ENCODE measurements at regions not wholly inside any gene's neighbourhood (a gene's known extent, or its start where the extent isn't known, plus 50 kb on each side); places are given as distances from the start of the nearest gene placed in this dataset.

DNA sequence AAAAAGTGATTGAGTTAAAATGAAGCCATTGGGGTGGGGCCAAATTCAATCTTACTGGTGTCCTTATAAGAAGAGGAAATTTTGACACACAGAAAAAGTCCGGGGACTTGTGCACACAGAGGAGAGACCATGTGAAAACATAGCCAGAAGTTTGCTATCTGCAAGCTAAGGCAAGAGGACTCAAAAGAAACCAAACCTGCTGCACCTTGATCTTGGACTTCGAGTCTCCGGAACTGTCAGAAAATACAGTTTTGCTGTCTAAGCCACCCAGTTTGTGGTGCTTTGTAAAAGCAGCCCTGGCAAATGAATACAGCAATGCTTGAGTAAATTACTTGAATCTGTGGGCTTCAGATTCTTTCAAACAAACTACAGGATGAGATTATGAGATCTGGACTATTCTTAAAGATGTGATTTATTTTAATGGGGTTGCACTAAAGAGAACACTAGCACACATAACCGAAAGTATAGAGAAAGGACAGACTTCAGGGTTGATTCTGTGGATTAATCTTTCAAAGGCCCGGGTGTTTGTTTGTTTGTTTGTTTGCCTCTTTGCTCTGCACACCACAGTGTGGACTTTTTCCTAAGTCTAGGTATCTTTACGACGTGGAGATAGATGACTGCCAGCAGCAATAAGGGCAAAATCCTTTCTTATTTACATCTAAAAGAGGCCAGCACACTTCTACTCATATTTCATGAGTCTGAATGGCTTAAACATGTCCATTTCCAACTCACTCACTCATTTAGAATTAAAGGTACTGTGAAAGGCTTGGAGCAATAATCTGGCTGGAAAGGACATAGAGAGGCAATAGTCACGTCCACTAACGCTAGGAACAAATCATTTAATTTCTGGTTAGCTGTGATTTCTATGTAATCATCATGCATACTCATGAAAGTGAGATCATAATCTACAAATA is 53.9 kb upstream of the SSR3 start:
- peak overlapping the region; percentile 49 for H2BK20ac ChIP-seq (ENCODE audit: low read depth, low read length, poor library complexity, severe bottlenecking)
- no peak overlapping the region for H2BK5ac ChIP-seq (ENCODE audit: insufficient read length, low read length)
- no peak overlapping the region for H3K14ac ChIP-seq (ENCODE audit: insufficient read depth, low read length)
- H3K23me2 ChIP-seq (ENCODE audit: insufficient read length, low read depth, low read length, poor library complexity, severe bottlenecking): peaks cover 10% of the 10 kb centered on the region
- DNase-seq: no peak
- TF ChIP-seq, protein P1, sequence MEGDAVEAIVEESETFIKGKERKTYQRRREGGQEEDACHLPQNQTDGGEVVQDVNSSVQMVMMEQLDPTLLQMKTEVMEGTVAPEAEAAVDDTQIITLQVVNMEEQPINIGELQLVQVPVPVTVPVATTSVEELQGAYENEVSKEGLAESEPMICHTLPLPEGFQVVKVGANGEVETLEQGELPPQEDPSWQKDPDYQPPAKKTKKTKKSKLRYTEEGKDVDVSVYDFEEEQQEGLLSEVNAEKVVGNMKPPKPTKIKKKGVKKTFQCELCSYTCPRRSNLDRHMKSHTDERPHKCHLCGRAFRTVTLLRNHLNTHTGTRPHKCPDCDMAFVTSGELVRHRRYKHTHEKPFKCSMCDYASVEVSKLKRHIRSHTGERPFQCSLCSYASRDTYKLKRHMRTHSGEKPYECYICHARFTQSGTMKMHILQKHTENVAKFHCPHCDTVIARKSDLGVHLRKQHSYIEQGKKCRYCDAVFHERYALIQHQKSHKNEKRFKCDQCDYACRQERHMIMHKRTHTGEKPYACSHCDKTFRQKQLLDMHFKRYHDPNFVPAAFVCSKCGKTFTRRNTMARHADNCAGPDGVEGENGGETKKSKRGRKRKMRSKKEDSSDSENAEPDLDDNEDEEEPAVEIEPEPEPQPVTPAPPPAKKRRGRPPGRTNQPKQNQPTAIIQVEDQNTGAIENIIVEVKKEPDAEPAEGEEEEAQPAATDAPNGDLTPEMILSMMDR (conservative IDR thresholded peaks at IDR 0.05): no peak
- H4K5ac ChIP-seq (ENCODE audit: insufficient read length, low read depth, low read length): no peak overlapping the region
- H3K27ac Mint-ChIP-seq: no peak overlapping the region
- no peak overlapping the region for H2BK12ac ChIP-seq (ENCODE audit: insufficient read length, low read depth, low read length)
- H2AFZ ChIP-seq (ENCODE audit: low read length): no peak overlapping the region
- no peak overlapping the region for H2AK5ac ChIP-seq (ENCODE audit: insufficient read length, low read length)
- no peak overlapping the region for H3T11ph ChIP-seq (ENCODE audit: low read length)
- no peak overlapping the region for H3K18ac ChIP-seq (ENCODE audit: insufficient read length, low read depth, low read length)
- peaks cover 10% of the 10 kb centered on the region for H3K27me3 Mint-ChIP-seq (ENCODE audit: low read depth)
- H2BK15ac ChIP-seq (ENCODE audit: low read depth, low read length): no peak overlapping the region
- H3K27ac ChIP-seq (ENCODE audit: insufficient read length, low read depth, low read length): no peak overlapping the region
- H4K20me1 ChIP-seq (ENCODE audit: control insufficient read depth, insufficient read depth, insufficient read length): no peaks in the 10 kb centered on the region
- no peaks in the 10 kb centered on the region for H3K4me1 ChIP-seq (ENCODE audit: insufficient read depth, low read length)
- H3K4me2 ChIP-seq (ENCODE audit: insufficient read depth, insufficient read length, low read length): no peak overlapping the region
- no peak overlapping the region for H3K4me3 Mint-ChIP-seq
- H3K27me3 ChIP-seq (ENCODE audit: insufficient read depth, low read length): no peaks in the 10 kb centered on the region
- no peaks in the 10 kb centered on the region for H3K79me2 ChIP-seq (ENCODE audit: insufficient read depth, low read length)
- H3K79me1 ChIP-seq (ENCODE audit: insufficient read depth, low read depth, low read length, poor library complexity, severe bottlenecking): no peaks in the 10 kb centered on the region
- no peak overlapping the region for H2BK120ac ChIP-seq (ENCODE audit: low read depth, low read length, poor library complexity, severe bottlenecking)
- WGBS (ENCODE audit: extremely low coverage, insufficient read length, low lambda C conversion rate): no CpG with 5 or more reads among the region's 9 CpGs
- H3K36me3 Mint-ChIP-seq (ENCODE audit: insufficient read depth in 1 of 3, low read depth in 3 of 3): no peaks in the 10 kb centered on the region
- no peaks in the 10 kb centered on the region for H3K9me3 ChIP-seq (ENCODE audit: control insufficient read depth, low read depth, low read length)
- no peak overlapping the region for H3K4ac ChIP-seq (ENCODE audit: low read depth, low read length)
- no peaks in the 10 kb centered on the region; a peak in 1 of 5 replicates for H3K9me3 Mint-ChIP-seq
- H3K9ac ChIP-seq (ENCODE audit: extremely low read depth, insufficient read length, low read length): no peak overlapping the region
- H4K91ac ChIP-seq (ENCODE audit: insufficient read length, low read depth, low read length): no peak overlapping the region
- no peak overlapping the region for H3K56ac ChIP-seq (ENCODE audit: insufficient read length, low read depth, low read length)
- H4K8ac ChIP-seq (replicated peaks; ENCODE audit: insufficient read length, low read depth, low read length): no peak overlapping the region
- peaks cover 19 to 24% of the 10 kb centered on the region in 2 experiments for H3K4me1 Mint-ChIP-seq
- H3K23ac ChIP-seq (ENCODE audit: insufficient read length, low read depth, low read length): no peak overlapping the region
